ENCODE measurements at regions not wholly inside any gene's neighbourhood (a gene's known extent, or its start where the extent isn't known, plus 50 kb on each side); places are given as distances from the start of the nearest gene placed in this dataset.

- no peaks in the 10 kb centered on the region for H3K27me3 ChIP-seq (ENCODE audit: control insufficient read depth in 1 of 2, insufficient read depth in 2 of 2, low read length in 2 of 2)
- H3K27ac ChIP-seq (ENCODE audit: low read length): no peak overlapping the region
- no peak overlapping the region for H3K4me3 ChIP-seq (ENCODE audit: low read length in 2 of 2)
- no peaks in the 10 kb centered on the region for H3K4me1 ChIP-seq (ENCODE audit: control insufficient read depth, insufficient read depth, low read length)
- H3K9ac ChIP-seq (ENCODE audit: low read length in 2 of 2): no peak overlapping the region
- no peaks in the 10 kb centered on the region for H3K36me3 ChIP-seq (ENCODE audit: control insufficient read depth in 2 of 2, insufficient read depth in 2 of 2, low read length in 2 of 2)
- no peaks in the 10 kb centered on the region for H3K9me3 ChIP-seq (ENCODE audit: control insufficient read depth in 2 of 2, low read length in 2 of 2)
Observed at GRCh38 chr14:62003701-62004100, 241.5 kb downstream of the SNAPC1 start.

- H3K27me3 ChIP-seq (ENCODE audit: control insufficient read depth in 1 of 2, insufficient read depth in 2 of 2, low read length in 2 of 2): no peaks in the 10 kb centered on the region
Observed at GRCh38 chr14:62006116-62006731, 244.0 kb downstream of the SNAPC1 start.

GRCh38 chr14:62015243-62015642 lies 253.0 kb downstream of the SNAPC1 start:
- Histone ChIP-seq H3K9me3 (ENCODE audit: control insufficient read depth in 2 of 2, low read length in 2 of 2) (peaks cover 0 to 3% of the 10 kb centered on the region in 2 donors), H3K9ac (ENCODE audit: low read length in 2 of 2) (no peak overlapping the region), H3K27ac (ENCODE audit: low read length) (no peak overlapping the region), H3K27me3 (ENCODE audit: control insufficient read depth in 1 of 2, insufficient read depth in 2 of 2, low read length in 2 of 2) (no peaks in the 10 kb centered on the region), H3K4me3 (ENCODE audit: low read length in 2 of 2) (no peak overlapping the region), H3K36me3 (ENCODE audit: control insufficient read depth in 2 of 2, insufficient read depth in 2 of 2, low read length in 2 of 2) (no peaks in the 10 kb centered on the region), H3K4me1 (ENCODE audit: control insufficient read depth, insufficient read depth, low read length) (no peaks in the 10 kb centered on the region)

More at GRCh38 chr14:62006116-62006731, 244.0 kb downstream of the SNAPC1 start:
- Histone ChIP-seq H3K9ac (ENCODE audit: low read length in 2 of 2) (no peak overlapping the region), H3K4me1 (ENCODE audit: control insufficient read depth, insufficient read depth, low read length) (no peaks in the 10 kb centered on the region), H3K4me3 (ENCODE audit: low read length in 2 of 2) (no peak overlapping the region), H3K36me3 (ENCODE audit: control insufficient read depth in 2 of 2, insufficient read depth in 2 of 2, low read length in 2 of 2) (no peaks in the 10 kb centered on the region), H3K9me3 (ENCODE audit: control insufficient read depth in 2 of 2, low read length in 2 of 2) (no peaks in the 10 kb centered on the region), H3K27ac (ENCODE audit: low read length) (no peak overlapping the region)

GRCh38 chr14:62015945-62016344 lies 253.7 kb downstream of the SNAPC1 start:
- Histone ChIP-seq H3K36me3 (ENCODE audit: control insufficient read depth in 2 of 2, insufficient read depth in 2 of 2, low read length in 2 of 2) (no peaks in the 10 kb centered on the region), H3K4me1 (ENCODE audit: control insufficient read depth, insufficient read depth, low read length) (no peaks in the 10 kb centered on the region), H3K9ac (ENCODE audit: low read length in 2 of 2) (no peak overlapping the region), H3K9me3 (ENCODE audit: control insufficient read depth in 2 of 2, low read length in 2 of 2) (peaks cover 0 to 3% of the 10 kb centered on the region in 2 donors), H3K27me3 (ENCODE audit: control insufficient read depth in 1 of 2, insufficient read depth in 2 of 2, low read length in 2 of 2) (no peaks in the 10 kb centered on the region), H3K4me3 (ENCODE audit: low read length in 2 of 2) (no peak overlapping the region), H3K27ac (ENCODE audit: low read length) (no peak overlapping the region)

GRCh38 chr14:62017651-62018230 lies 255.5 kb downstream of the SNAPC1 start:
- no peaks in the 10 kb centered on the region for H3K27me3 ChIP-seq (ENCODE audit: control insufficient read depth in 1 of 2, insufficient read depth in 2 of 2, low read length in 2 of 2)
- H3K36me3 ChIP-seq (ENCODE audit: control insufficient read depth in 2 of 2, insufficient read depth in 2 of 2, low read length in 2 of 2): no peaks in the 10 kb centered on the region
- no peaks in the 10 kb centered on the region for H3K4me1 ChIP-seq (ENCODE audit: control insufficient read depth, insufficient read depth, low read length)
- no peak overlapping the region for H3K27ac ChIP-seq (ENCODE audit: low read length)
- no peak overlapping the region for H3K4me3 ChIP-seq (ENCODE audit: low read length in 2 of 2)
- no peaks in the 10 kb centered on the region for H3K9me3 ChIP-seq (ENCODE audit: control insufficient read depth in 2 of 2, low read length in 2 of 2)
- no peak overlapping the region for H3K9ac ChIP-seq (ENCODE audit: low read length in 2 of 2)

GRCh38 chr14:62018606-62019005 lies 256.4 kb downstream of the SNAPC1 start:
- no peaks in the 10 kb centered on the region for H3K9me3 ChIP-seq (ENCODE audit: control insufficient read depth in 2 of 2, low read length in 2 of 2)
- no peaks in the 10 kb centered on the region for H3K4me1 ChIP-seq (ENCODE audit: control insufficient read depth, insufficient read depth, low read length)
- H3K36me3 ChIP-seq (ENCODE audit: control insufficient read depth in 2 of 2, insufficient read depth in 2 of 2, low read length in 2 of 2): no peaks in the 10 kb centered on the region
- H3K4me3 ChIP-seq (ENCODE audit: low read length in 2 of 2): no peak overlapping the region
- no peaks in the 10 kb centered on the region for H3K27me3 ChIP-seq (ENCODE audit: control insufficient read depth in 1 of 2, insufficient read depth in 2 of 2, low read length in 2 of 2)
- no peak overlapping the region for H3K9ac ChIP-seq (ENCODE audit: low read length in 2 of 2)
- H3K27ac ChIP-seq (ENCODE audit: low read length): no peak overlapping the region

- H3K4me1 ChIP-seq (ENCODE audit: control insufficient read depth, insufficient read depth, low read length): no peaks in the 10 kb centered on the region
- no peaks in the 10 kb centered on the region for H3K9me3 ChIP-seq (ENCODE audit: control insufficient read depth in 2 of 2, low read length in 2 of 2)
- no peak overlapping the region for H3K4me3 ChIP-seq (ENCODE audit: low read length in 2 of 2)
- H3K36me3 ChIP-seq (ENCODE audit: control insufficient read depth in 2 of 2, insufficient read depth in 2 of 2, low read length in 2 of 2): no peaks in the 10 kb centered on the region
- no peak overlapping the region for H3K27ac ChIP-seq (ENCODE audit: low read length)
- no peaks in the 10 kb centered on the region for H3K27me3 ChIP-seq (ENCODE audit: control insufficient read depth in 1 of 2, insufficient read depth in 2 of 2, low read length in 2 of 2)
- no peak overlapping the region for H3K9ac ChIP-seq (ENCODE audit: low read length in 2 of 2)
Observed at GRCh38 chr14:62027958-62028357, 265.7 kb downstream of the SNAPC1 start.

- no peak overlapping the region for H3K27ac ChIP-seq (ENCODE audit: low read length)
- H3K4me1 ChIP-seq (ENCODE audit: control insufficient read depth, insufficient read depth, low read length): no peaks in the 10 kb centered on the region
- H3K9ac ChIP-seq (ENCODE audit: low read length in 2 of 2): no peak overlapping the region
- no peaks in the 10 kb centered on the region for H3K27me3 ChIP-seq (ENCODE audit: control insufficient read depth in 1 of 2, insufficient read depth in 2 of 2, low read length in 2 of 2)
- H3K4me3 ChIP-seq (ENCODE audit: low read length in 2 of 2): no peak overlapping the region
- no peaks in the 10 kb centered on the region for H3K36me3 ChIP-seq (ENCODE audit: control insufficient read depth in 2 of 2, insufficient read depth in 2 of 2, low read length in 2 of 2)
- no peaks in the 10 kb centered on the region for H3K9me3 ChIP-seq (ENCODE audit: control insufficient read depth in 2 of 2, low read length in 2 of 2)
Observed at GRCh38 chr14:62029569-62029924, 267.3 kb downstream of the SNAPC1 start.

GRCh38 chr14:62030387-62030786 lies 268.2 kb downstream of the SNAPC1 start:
- Histone ChIP-seq H3K27ac (ENCODE audit: low read length) (no peak overlapping the region), H3K36me3 (ENCODE audit: control insufficient read depth in 2 of 2, insufficient read depth in 2 of 2, low read length in 2 of 2) (no peaks in the 10 kb centered on the region), H3K4me1 (ENCODE audit: control insufficient read depth, insufficient read depth, low read length) (no peaks in the 10 kb centered on the region), H3K9me3 (ENCODE audit: control insufficient read depth in 2 of 2, low read length in 2 of 2) (no peaks in the 10 kb centered on the region), H3K9ac (ENCODE audit: low read length in 2 of 2) (no peak overlapping the region), H3K4me3 (ENCODE audit: low read length in 2 of 2) (no peak overlapping the region), H3K27me3 (ENCODE audit: control insufficient read depth in 1 of 2, insufficient read depth in 2 of 2, low read length in 2 of 2) (no peaks in the 10 kb centered on the region)

- Histone ChIP-seq H3K4me1 (ENCODE audit: control insufficient read depth, insufficient read depth, low read length) (no peaks in the 10 kb centered on the region), H3K4me3 (ENCODE audit: low read length in 2 of 2) (no peak overlapping the region), H3K27ac (ENCODE audit: low read length) (no peak overlapping the region), H3K9ac (ENCODE audit: low read length in 2 of 2) (no peak overlapping the region), H3K36me3 (ENCODE audit: control insufficient read depth in 2 of 2, insufficient read depth in 2 of 2, low read length in 2 of 2) (no peaks in the 10 kb centered on the region), H3K9me3 (ENCODE audit: control insufficient read depth in 2 of 2, low read length in 2 of 2) (no peaks in the 10 kb centered on the region), H3K27me3 (ENCODE audit: control insufficient read depth in 1 of 2, insufficient read depth in 2 of 2, low read length in 2 of 2) (no peaks in the 10 kb centered on the region)
Observed at GRCh38 chr14:62031504-62031903, 269.3 kb downstream of the SNAPC1 start.

- no peaks in the 10 kb centered on the region for H3K27me3 ChIP-seq (ENCODE audit: control insufficient read depth in 1 of 2, insufficient read depth in 2 of 2, low read length in 2 of 2)
- H3K36me3 ChIP-seq (ENCODE audit: control insufficient read depth in 2 of 2, insufficient read depth in 2 of 2, low read length in 2 of 2): no peaks in the 10 kb centered on the region
- peaks cover 0 to 3% of the 10 kb centered on the region in 2 donors for H3K9me3 ChIP-seq (ENCODE audit: control insufficient read depth in 2 of 2, low read length in 2 of 2)
- no peak overlapping the region for H3K9ac ChIP-seq (ENCODE audit: low read length in 2 of 2)
- no peaks in the 10 kb centered on the region for H3K4me1 ChIP-seq (ENCODE audit: control insufficient read depth, insufficient read depth, low read length)
- no peak overlapping the region for H3K27ac ChIP-seq (ENCODE audit: low read length)
- no peak overlapping the region for H3K4me3 ChIP-seq (ENCODE audit: low read length in 2 of 2)
Observed at GRCh38 chr14:62053188-62053587, 291.0 kb downstream of the SNAPC1 start.

Data from stomach smooth muscle (tissue), 2 donors.